Suprapubic skin (tissue), 4 donors: ENCODE measurements at regions not wholly inside any gene's neighbourhood (a gene's known extent, or its start where the extent isn't known, plus 50 kb on each side); places are given as distances from the start of the nearest gene placed in this dataset.

Experiments
- EP300 ChIP-seq: sonication (generic); formaldehyde crosslinking; IDR thresholded peaks from one replicate; pipeline ENCODE4 v1.6.1; 2017; ENCODE audit warnings: antibody characterized with exemption
- POLR2A ChIP-seq, 2 donors: fragments of 450-650 bp; IDR thresholded peaks; one replicate each; pipeline ENCODE4 v1.6.1; 2017; ENCODE audit warnings: antibody characterized with exemption in 2 of 2, mild to moderate bottlenecking in 2 of 2, moderate library complexity in 2 of 2
- POLR2AphosphoS5 ChIP-seq, 3 donors: sonication (generic); formaldehyde crosslinking; IDR thresholded peaks; one replicate each; pipeline ENCODE4 v1.6.1; 2017; ENCODE audit warnings: antibody characterized with exemption in 3 of 3
- TF ChIP-seq, protein P1 (sequence below), 2 donors: fragments of 200-600 bp in 1 of 2; fragments of 450-650 bp in 1 of 2; sonication (generic) in 1 of 2; IDR thresholded peaks; one replicate each; pipeline ENCODE4 v1.5.1; 2016 to 2019; ENCODE audit warnings: antibody characterized with exemption in 2 of 2, mild to moderate bottlenecking in 1 of 2, moderate library complexity in 1 of 2

GRCh38 chr1:10897321-10897980 is 101.0 kb upstream of the CASZ1 start:
- TF ChIP-seq POLR2A (IDR thresholded peaks at IDR 0.05): no peak
- TF ChIP-seq, protein P1, sequence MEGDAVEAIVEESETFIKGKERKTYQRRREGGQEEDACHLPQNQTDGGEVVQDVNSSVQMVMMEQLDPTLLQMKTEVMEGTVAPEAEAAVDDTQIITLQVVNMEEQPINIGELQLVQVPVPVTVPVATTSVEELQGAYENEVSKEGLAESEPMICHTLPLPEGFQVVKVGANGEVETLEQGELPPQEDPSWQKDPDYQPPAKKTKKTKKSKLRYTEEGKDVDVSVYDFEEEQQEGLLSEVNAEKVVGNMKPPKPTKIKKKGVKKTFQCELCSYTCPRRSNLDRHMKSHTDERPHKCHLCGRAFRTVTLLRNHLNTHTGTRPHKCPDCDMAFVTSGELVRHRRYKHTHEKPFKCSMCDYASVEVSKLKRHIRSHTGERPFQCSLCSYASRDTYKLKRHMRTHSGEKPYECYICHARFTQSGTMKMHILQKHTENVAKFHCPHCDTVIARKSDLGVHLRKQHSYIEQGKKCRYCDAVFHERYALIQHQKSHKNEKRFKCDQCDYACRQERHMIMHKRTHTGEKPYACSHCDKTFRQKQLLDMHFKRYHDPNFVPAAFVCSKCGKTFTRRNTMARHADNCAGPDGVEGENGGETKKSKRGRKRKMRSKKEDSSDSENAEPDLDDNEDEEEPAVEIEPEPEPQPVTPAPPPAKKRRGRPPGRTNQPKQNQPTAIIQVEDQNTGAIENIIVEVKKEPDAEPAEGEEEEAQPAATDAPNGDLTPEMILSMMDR (IDR thresholded peaks at IDR 0.05): no peak
- no peak for TF ChIP-seq POLR2AphosphoS5 (IDR thresholded peaks at IDR 0.05)
- no peak for TF ChIP-seq EP300
